ENCODE measurements at regions not wholly inside any gene's neighbourhood (a gene's known extent, or its start where the extent isn't known, plus 50 kb on each side); places are given as distances from the start of the nearest gene placed in this dataset.
"Not testable (repeated sequence)": the region's sequence is repeated elsewhere in the genome, so short reads cannot be mapped to it uniquely, and the experiment has no call there.

DNA sequence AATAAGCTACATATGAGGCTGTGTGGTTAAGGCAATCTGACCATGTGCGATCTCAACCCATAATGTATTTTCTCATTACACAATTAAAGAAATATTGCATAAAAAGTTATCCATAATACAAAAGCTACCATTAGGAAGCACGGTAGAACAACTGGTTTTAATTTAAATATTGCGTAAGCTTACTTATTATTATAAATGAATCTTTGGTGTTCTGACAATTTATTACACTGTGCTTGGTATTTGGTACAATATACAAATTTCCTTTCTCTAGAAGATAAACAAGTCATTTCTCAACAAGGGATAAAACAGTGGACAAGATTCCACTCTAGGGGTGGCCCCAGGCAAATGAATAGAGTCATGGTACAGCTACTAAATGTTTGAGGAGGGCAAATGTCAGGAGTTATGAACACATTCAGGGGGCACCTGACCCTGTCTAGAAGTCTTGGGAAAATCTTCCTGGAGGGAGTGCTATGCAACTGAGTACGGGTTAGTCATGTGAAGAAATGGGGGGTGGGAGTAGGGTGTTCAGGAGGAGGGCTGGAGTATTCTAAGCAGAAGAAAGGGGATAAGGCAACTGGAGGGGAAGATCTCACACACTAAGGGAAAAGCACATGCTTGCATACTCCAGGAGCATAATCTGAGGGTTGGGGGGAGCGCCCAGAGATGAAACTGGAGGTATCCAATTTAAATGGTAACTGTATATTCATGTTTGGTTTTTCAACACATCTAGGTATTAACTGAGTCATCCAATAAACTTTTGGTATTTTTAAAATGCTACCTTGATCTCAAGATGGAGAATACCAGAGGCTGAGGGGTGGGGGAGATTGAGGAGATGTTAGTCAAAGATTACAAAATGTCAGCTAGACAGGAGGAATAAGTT is 296.9 kb upstream of the SGK1 start:
- no peak for DNase-seq (ENCODE audit: low read depth, low spot score)

DNA sequence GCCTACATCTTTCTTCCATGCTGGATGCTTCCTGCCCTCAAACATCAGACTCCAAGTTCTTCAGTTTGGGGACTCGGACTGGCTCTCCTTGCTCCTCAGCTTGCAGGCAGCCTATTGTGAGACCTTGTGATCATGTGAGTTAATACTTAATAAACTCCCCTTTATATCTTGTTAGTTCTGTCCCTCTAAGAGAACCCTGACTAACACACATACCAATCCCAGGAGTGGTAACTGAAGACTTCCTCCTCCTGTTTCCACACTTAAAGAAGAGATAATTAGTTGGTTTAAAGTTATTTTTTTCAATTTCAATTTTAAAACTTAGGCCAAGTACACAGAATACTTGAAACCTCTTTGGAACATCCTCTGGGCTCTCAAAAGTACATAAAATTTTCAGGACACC is 294.2 kb upstream of the SGK1 start:
- DNase-seq (ENCODE audit: low read depth, low spot score), result not testable (repeated sequence)

DNA sequence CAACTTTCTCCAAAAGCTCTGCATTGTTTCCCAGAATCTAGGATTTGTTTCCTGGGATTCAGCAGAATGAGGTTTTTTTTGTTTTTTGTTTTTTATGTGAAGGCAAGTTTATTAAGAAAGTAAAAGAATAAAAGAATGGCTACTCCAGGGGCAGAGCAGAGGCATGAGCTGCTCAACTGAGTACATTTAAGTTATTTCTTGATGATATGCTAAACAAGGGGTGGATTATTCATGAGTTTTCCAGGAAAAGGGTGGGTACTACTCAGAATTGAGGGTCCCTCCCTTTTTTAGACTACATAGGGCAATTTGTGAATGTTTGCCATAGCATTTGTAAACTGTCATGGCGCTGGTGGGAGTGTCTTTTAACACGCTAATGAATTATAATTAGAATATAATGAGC is 292.5 kb upstream of the SGK1 start:
- DNase-seq (ENCODE audit: low read depth, low spot score), result no peak

DNA sequence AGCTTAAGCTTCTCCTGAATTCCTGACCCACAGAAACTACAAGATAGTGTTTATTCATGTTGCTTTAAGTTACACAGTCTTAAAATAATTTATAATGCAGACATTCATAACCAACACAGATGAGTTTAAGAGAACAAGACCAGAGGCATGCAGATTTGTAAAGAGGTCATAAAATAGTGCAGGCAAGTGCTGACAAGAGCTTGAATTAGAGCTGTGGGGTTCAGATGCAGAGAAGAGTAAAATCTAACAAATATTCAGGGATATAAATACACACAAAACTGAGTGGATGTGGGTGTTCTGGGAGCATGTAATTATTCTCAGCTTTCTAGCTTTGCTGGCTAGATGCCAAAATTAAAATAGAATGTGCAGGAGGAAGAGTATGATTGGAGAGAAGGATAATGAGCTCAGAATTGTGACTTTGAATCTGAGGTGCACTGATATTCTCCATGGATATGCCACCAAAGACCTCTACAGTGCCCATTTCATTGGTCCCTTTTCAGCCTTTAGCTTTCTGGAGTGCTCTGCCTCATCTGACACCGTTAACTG is 291.9 kb upstream of the SGK1 start:
- no peak for DNase-seq (ENCODE audit: low read depth, low spot score)

DNA sequence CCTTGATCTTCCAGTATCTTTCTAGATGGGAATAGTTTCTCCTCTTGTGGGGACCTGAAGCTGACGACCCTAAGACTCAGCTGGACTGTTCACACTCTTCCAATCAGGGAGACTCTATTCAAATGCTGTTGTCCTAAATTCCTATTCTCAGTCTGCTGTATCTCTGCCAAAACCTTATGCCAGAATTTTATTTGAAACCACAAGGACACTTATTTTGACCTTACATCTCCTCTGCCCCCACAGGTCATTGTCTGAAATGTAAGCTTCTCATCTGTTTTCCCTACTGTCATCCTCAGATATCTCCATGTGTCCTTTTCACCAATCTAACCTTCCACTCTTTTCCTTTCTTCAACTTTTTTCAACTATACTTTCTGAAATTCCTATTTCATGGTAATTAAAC is 289.5 kb upstream of the SGK1 start:
- no peak for DNase-seq (ENCODE audit: low read depth, low spot score)

DNA sequence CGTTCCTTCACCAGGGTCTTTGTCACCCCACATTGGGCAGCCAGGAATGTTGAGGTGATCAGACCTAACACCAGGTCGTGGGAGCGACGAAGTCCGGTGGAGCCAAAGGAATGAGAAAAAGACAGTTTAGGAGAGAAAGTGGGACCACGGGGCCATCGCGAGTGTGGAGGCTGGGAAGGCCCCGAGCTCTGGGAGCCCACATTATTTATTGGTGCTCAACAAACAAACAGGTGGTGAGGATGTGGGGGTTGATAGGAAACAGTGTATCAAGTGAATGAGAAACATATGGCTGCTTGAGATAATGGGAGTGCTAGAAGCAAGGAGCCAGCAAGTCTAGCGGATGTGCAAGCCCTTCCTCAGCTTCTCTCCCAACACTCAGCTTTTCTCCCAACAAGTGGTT is 287.1 kb upstream of the SGK1 start:
- no peak for DNase-seq (ENCODE audit: low read depth, low spot score)

DNA sequence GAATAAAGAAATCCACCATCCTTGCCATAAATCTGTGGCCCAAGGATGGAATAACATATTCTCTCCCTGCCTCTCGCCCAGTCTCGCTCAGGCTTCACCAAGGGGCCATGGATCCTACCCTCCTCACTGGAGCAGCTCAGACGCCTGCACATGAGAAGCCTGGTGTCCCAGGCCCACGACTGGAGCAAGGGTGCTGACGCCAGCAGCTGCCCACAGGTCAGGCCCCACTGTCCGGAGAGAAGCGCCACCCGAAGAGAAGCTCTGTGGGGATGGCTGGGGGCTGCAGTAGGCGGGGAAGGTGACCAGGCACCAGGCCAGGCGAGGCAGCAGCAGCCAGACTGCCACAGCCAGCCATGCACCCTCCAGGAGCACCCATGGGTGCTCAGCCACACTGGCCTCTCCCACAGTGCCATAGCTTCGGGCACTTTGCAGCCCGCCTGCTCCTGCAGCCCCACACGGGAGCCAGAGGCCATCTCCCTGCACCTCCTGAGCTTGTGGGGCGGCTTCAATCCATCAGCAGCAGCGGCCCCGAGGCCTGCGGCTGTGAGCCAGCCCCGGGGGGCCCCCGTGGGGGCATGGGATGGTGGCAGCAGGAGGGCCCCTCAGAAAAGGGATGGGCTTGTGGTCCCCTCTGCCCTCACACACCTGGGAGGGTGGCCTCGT is 286.2 kb upstream of the SGK1 start:
- DNase-seq (ENCODE audit: low read depth, low spot score), result no peak

DNA sequence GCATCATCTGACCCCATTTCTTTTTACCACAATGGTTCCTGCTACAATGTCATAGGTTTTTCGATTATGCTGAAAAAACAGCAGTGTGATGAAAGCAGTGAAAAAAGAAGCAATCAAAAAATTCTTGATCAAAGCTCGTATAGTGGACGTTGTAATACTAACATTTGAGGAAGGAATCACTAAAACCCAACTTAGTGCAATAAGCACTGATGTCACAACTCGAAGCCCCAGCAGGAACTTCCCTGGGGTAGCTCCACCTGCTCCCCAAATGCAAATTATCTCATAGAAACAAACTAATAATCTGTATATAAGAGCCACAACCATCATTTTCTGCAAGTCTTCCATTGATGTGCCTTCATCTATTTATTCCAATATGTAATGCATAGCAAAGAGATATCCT is 285.6 kb upstream of the SGK1 start:
- no peak for DNase-seq (ENCODE audit: low read depth, low spot score)

DNA sequence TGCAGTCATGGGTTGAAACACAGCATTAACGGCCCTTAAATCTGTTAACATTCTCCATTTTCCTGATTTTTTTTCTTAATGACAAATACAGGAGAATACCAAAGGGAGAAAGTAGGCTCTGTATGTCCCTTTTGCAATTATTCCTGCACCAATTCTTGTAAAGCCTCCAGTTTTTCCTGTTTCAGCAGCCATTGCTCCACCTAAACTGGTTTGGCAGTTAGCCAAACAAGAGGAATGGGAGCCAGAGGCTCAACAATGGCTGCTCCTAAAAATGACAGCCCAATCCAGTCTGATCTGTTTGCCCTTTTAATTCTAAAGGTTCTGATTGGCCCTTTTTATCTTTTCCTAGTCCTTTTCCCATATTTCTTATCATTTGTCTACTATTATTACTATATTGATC is 284.2 kb upstream of the SGK1 start:
- no peak for DNase-seq (ENCODE audit: low read depth, low spot score)

DNA sequence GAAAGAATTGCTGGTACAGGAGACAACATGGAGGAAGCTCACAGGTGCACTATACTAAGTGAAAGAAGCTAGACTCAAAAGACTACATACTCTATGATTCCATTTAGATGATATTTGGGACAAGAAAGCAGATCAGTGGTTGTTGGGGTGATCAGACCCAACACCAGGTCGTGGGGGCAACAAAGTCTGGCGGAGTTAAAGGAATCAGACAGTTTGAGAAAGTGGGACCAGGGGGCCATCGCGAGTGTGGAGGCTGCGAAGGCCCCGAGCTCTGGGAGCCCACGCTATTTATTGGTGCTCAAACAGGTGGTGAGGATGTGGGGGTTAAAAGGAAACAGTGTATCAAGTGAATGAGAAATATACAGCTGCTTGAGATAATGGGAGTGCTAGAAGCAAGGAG is 282.8 kb upstream of the SGK1 start:
- no peak for DNase-seq (ENCODE audit: low read depth, low spot score)

DNA sequence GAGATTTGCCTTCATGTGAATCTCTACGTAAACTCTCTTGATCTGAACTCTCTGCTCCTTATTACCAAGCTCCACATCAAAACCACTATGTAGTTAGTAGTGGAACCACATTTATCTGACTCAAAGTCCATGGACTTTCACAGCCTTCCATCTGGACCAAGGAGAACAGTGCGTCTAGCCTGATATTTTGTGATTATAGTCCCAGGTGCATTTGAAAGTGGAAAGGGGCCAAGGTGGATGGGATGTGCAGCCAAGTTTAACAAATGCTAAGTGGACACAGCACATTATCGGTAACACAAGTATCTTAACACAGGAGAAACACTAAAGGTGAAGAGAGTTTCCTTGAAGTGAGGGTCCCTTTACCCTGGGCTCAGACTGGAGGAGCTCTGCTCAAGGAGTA is 281.2 kb upstream of the SGK1 start:
- DNase-seq (ENCODE audit: low read depth, low spot score), result no peak

DNA sequence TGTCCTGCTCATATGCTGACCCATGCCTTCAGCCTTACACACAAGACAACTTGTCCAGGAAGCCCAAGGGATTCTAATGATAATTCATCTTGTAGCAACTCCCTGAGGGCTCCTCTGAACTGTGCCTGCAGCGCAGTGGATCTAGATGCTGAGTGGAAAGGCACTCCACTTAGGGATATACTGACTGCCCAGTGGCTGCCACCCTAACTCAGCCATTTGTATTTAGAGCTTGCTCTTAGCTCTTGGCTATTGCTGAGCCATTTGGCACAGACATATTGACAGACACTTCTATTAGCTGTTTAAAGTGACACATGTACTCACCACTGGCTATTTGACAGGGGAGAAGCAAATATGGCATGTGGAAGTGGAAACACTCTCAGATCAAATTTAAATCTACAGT is 278.3 kb upstream of the SGK1 start:
- DNase-seq (ENCODE audit: low read depth, low spot score), result no peak

DNA sequence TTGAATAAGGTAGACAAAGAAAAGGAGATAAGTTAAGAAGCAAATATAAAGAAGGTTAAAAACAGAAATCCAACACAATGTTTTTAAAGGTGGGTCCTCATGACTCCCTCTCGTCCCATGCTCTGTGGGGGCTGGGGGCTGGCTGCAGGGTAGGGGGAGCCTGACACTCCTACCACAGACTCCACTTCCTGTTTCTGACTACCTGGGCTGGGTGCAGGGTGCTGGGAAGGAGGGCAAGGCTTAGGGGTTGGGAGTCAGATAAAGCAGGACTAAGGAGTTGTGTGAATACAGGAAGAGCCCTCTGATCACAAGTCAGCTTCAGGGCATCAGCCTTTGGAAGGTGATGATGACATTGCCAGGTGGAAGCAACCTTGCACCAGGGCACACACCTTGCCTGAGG is 277.0 kb upstream of the SGK1 start:
- no peak for DNase-seq (ENCODE audit: low read depth, low spot score)

DNA sequence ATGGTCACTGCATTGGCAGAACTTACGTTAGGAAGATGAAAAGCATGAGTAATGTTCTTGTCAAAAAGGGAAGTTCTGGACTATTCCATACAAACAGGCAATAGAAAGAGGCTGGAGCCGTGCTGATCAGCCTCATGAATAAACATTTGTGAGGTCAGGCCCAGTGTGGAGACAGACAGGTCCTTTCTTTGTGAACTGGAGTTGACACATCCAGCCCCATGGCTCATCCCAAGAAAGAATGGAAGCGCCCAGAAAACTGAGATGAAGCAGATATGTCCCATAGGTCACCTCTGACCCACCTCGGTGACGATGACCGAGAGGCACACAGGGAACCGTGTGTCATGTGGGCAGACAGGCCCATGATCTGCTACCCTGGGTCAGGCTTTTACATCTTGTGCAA is 276.0 kb upstream of the SGK1 start:
- no peak for DNase-seq (ENCODE audit: low read depth, low spot score)

DNA sequence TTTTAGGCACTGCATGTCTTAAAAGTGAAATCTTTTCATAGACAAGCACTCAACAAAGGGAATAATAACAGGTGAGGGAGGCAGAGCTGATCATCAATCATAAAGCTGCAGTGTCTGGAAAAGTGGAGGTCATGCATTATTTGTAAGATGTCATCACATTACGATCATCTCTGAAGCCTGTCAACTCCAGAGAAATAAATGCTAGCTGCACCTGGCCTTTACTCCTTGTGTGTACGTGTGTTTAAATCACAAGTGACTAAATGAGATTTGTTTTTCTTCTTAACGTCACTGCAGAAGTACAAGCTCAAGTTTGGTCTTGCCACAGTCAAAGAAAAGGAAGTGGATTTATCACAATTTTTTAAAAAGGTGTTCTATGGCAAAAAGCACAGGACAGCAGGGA is 275.5 kb upstream of the SGK1 start:
- DNase-seq (ENCODE audit: low read depth, low spot score), result no peak

DNA sequence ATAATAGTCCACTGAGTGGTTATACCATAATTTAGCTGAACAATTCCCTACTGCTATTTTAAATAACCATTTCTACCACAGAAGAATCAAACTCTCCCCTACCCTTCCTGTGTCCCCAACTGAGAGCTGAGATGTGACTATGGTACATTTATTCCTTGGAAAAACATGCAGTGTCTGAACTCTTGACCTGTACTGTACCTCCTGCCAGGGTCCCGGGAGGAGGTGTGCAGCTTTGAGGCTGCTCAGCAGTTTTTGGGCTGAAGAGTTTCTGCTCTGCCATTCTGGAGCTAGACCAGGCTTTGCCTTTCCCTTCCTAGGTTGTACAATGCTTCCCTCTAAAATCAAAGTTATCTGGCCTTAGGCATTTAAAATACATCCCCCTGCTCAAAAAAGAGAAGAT is 275.1 kb upstream of the SGK1 start:
- no peak for DNase-seq (ENCODE audit: low read depth, low spot score)

DNA sequence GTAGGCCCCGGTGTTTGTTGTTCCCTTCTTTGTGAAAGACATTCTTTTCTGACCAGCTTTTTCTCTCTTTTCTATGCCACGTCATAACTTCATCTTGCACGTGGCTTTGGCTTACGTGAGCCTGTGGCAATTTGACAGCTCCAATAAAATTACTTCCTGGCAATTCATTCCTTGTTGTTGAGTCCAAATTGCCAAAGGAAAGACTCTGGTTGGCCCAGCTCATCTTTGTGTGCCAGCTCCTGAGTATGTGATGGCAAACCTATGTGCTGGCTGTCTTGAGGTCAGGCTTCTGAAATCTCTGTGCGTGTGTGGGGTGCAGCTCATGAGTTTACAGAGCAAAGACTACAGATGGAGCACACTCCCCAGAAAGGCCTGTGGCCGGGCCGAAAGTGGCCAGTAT is 272.5 kb upstream of the SGK1 start:
- DNase-seq (ENCODE audit: low read depth, low spot score), result no peak

DNA sequence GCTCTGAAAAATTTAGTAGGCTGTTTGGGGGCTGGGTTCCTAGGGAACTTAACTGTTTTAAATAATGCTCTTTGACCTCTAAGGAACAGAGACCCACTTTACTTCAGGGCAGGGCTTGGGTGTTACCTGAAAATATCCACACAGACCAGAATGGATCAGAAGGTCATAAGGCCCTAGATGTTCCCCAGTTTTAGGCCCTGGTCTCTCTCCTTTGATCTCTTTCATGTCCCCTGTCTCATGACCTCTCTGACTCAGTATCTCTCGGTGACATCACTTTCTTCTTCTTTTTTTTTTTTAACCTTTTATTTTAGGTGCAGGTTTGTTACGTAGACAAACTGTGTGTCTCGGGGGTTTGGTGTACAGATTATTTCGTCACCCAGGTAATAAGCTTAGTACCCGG is 272.1 kb upstream of the SGK1 start:
- DNase-seq (ENCODE audit: low read depth, low spot score), result no peak

DNA sequence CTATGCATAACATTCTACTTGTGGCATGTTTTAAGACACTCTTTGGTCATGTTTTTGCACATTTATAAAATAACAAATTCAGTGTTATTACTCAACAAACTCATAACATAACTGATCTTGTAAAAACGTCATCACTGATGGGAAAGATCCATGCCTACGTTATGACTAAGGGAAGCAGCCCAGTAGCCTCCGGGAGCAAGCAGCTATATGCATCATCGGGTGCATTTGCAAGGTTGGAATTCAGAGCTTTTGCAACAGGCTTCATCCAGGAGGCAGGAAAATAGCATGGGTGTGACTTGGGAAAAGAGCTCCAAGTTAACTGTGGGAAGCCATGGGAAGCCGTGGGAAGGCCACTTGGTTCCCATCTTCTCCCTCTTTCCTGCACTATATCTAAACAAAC is 271.6 kb upstream of the SGK1 start:
- peak; percentile 88 for DNase-seq (ENCODE audit: low read depth, low spot score)

DNA sequence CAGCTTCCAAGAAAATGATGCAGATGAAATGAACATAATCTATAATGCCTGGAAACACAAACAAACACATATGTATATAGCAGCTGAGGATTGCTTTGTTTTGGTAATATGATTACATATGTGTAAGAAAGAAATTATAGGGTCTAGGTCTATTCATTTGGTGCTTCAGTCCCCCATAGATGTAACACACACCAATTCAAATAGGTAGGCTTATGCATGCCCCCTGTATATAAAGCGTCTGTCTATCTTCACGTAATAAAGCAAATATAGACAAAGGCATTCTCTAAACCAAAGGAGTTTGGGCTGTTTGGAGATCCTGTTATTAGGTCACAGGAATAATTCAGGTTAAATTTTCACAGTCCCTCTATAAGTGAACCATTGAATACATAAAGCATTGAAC is 270.4 kb upstream of the SGK1 start:
- no peak for DNase-seq (ENCODE audit: low read depth, low spot score)

DNA sequence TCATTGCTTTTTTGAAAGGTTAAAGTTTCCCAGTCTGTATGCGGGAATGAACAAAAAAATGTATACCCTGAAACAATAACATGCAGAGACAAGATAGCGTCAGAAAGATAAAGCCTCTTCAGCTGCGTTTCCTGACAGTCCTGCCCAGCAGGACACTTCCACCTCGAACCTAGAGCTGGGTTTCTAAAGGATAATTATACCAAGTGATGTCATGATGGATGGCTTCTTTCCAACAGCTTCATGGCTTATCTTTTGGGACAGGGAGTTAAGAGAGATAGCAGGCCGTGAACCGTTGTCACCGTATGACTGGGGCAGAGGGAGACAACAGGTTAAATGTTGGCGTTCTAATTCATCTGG is 267.6 kb upstream of the SGK1 start:
- no peak for DNase-seq (ENCODE audit: low read depth, low spot score)

DNA sequence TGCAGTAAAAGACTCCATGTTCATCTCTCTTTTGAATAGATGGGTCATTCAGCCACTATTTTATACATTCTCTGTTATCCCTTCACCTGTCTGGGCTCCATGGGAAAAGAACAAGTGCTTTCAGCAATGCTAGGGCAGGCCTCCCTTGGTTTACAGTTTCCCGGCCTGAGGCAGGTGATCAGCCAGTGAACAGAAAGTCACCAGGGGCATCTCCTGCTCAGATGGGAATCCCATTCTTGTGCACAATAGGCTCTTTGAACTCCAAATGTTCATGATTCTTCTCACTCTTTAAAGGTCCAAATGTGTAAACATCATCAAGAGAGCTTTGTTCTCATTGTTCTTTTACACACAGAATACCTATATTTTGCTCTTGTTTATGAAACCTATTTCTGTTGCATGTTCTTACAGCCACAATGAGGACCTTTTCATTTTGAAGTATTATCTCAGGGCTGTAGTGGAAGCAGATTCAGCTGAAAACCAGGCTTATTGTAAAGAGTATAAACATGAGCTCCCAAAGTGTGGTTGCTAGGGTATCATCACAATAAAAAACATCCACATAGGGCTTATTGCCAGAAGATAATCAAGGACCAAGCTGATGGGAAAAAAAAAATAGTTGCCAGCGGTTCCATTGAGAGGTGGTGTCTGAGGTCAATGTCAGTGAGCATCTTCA is 267.1 kb upstream of the SGK1 start:
- no peak for DNase-seq (ENCODE audit: low read depth, low spot score)

DNA sequence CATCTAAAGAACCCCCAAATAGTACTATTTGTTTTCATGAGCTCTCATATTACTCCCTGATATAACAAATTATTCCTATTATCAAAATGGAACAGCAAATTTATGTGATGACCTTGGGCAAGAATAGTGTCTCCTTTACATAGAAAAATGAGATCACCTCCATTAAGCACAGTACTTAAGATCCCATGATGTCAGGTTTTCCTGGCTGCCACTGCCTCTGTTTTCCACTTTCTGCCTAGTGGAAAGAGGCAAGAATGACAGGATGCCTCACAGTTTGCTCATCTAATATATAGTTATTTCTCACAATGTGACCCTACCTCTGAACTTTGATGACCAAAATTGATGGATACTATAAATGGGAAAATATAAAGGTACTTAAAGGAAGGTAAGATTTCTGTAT is 260.1 kb upstream of the SGK1 start:
- no peak for DNase-seq (ENCODE audit: low read depth, low spot score)

Measured in brain pericyte (primary cell).